ENCODE measurements at regions not wholly inside any gene's neighbourhood (a gene's known extent, or its start where the extent isn't known, plus 50 kb on each side); places are given as distances from the start of the nearest gene placed in this dataset.

- no peak for DNase-seq (ENCODE audit: low read depth in 2 of 2)
These were observed 219.5 kb upstream of the TMEM132C start for GRCh38 chr12:128047266-128048060.

- no peak for DNase-seq (ENCODE audit: low read depth in 2 of 2)
These were observed 214.6 kb upstream of the TMEM132C start for GRCh38 chr12:128052331-128052730.

- DNase-seq (ENCODE audit: low read depth in 2 of 2): no peak
These were observed 214.2 kb upstream of the TMEM132C start for GRCh38 chr12:128052777-128053176.

GRCh38 chr12:128055567-128055966, 211.4 kb upstream of the TMEM132C start:
- DNase-seq (ENCODE audit: low read depth in 2 of 2): no peak

GRCh38 chr12:128056136-128056801, 210.7 kb upstream of the TMEM132C start:
- no peak for DNase-seq (ENCODE audit: low read depth in 2 of 2)

- no peak for DNase-seq (ENCODE audit: low read depth in 2 of 2)
These were observed 209.4 kb upstream of the TMEM132C start for GRCh38 chr12:128057586-128057985.

GRCh38 chr12:128059621-128060370, 207.2 kb upstream of the TMEM132C start:
- DNase-seq (ENCODE audit: low read depth in 2 of 2): no peak

- no peak for DNase-seq (ENCODE audit: low read depth in 2 of 2)
These were observed 198.8 kb upstream of the TMEM132C start for GRCh38 chr12:128068211-128068610.

- DNase-seq (ENCODE audit: low read depth in 2 of 2): peak in 1 of 2 donors; percentile 4
These were observed 197.5 kb upstream of the TMEM132C start for GRCh38 chr12:128069359-128069997.

GRCh38 chr12:128073937-128074336, 193.0 kb upstream of the TMEM132C start:
- DNase-seq (ENCODE audit: low read depth in 2 of 2): no peak

- no peak for DNase-seq (ENCODE audit: low read depth in 2 of 2)
These were observed 191.6 kb upstream of the TMEM132C start for GRCh38 chr12:128075332-128075731.

GRCh38 chr12:128076188-128076587, 190.8 kb upstream of the TMEM132C start:
- no peak for DNase-seq (ENCODE audit: low read depth in 2 of 2)

GRCh38 chr12:128077211-128077916, 189.6 kb upstream of the TMEM132C start:
- no peak for DNase-seq (ENCODE audit: low read depth in 2 of 2)

GRCh38 chr12:128077917-128078298, 189.1 kb upstream of the TMEM132C start:
- DNase-seq (ENCODE audit: low read depth in 2 of 2): no peak

- no peak for DNase-seq (ENCODE audit: low read depth in 2 of 2)
These were observed 188.5 kb upstream of the TMEM132C start for GRCh38 chr12:128078301-128078971.

GRCh38 chr12:128079446-128079845, 187.5 kb upstream of the TMEM132C start:
- no peak for DNase-seq (ENCODE audit: low read depth in 2 of 2)

- no peak for DNase-seq (ENCODE audit: low read depth in 2 of 2)
These were observed 183.7 kb upstream of the TMEM132C start for GRCh38 chr12:128083132-128083729.

GRCh38 chr12:128088926-128089325, 178.0 kb upstream of the TMEM132C start:
- no peak for DNase-seq (ENCODE audit: low read depth in 2 of 2)

- DNase-seq (ENCODE audit: low read depth in 2 of 2): no peak
These were observed 177.0 kb upstream of the TMEM132C start for GRCh38 chr12:128089961-128090360.

GRCh38 chr12:128091101-128091720, 175.8 kb upstream of the TMEM132C start:
- DNase-seq (ENCODE audit: low read depth in 2 of 2): no peak

All from stimulated activated CD8-positive, alpha-beta memory T cell treated with anti-CD3 and anti-CD28 coated beads, Interleukin-2, amount 100 ng/mL, for 48 hours (primary cell).